GM20000 (cell line): ENCODE measurements at regions not wholly inside any gene's neighbourhood (a gene's known extent, or its start where the extent isn't known, plus 50 kb on each side); places are given as distances from the start of the nearest gene placed in this dataset.

Experiments
- DNase-seq: peaks from one replicate; pipeline ENCODE4 v3.0.0; 2012; ENCODE audit warnings: low spot score
- TF ChIP-seq, protein P1 (sequence below): IDR thresholded peaks from 2 replicates; pipeline ENCODE4 v1.5.1; 2012; ENCODE audit warnings: mild to moderate bottlenecking, control low read depth; ENCODE audit errors: extremely low read depth, missing control alignments

DNA sequence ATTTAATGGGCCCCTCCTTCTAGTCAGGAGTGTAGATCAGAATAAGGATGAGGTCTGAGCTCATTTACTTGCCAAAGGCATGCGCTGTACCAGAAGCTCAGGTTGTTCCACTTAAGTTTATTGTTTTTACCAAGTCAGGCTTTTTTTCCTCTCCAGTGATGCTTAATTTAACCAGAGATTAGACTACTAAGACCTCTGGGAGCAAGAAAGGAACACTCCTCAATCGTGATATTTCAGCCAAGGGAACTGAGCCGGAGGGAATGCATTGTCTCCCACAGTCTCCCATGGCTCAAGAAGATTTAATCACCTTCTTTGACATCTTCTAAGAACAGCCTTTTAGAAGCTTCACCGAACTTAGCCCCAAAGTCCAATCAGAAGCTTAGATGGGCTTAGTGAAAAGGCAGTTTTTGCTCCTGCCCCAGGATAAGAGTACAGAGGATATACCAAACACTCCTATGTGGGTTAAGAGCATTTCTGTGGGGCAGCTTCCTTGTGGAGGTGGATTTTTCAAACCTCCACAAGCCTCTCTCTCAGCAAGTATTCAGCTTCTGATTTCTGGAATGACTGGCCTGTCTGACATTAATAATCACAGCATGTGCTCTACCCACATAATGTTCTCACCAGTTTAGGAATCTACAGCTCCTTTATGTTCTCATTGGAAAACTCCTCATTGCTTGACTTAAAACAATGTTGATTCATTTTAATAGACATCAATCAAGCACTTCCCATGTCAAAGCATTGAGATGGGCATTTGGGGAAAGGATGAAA is 322.7 kb downstream of the SUCLA2 start:
- no peak for DNase-seq
- TF ChIP-seq, protein P1, sequence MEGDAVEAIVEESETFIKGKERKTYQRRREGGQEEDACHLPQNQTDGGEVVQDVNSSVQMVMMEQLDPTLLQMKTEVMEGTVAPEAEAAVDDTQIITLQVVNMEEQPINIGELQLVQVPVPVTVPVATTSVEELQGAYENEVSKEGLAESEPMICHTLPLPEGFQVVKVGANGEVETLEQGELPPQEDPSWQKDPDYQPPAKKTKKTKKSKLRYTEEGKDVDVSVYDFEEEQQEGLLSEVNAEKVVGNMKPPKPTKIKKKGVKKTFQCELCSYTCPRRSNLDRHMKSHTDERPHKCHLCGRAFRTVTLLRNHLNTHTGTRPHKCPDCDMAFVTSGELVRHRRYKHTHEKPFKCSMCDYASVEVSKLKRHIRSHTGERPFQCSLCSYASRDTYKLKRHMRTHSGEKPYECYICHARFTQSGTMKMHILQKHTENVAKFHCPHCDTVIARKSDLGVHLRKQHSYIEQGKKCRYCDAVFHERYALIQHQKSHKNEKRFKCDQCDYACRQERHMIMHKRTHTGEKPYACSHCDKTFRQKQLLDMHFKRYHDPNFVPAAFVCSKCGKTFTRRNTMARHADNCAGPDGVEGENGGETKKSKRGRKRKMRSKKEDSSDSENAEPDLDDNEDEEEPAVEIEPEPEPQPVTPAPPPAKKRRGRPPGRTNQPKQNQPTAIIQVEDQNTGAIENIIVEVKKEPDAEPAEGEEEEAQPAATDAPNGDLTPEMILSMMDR, result no peak

DNA sequence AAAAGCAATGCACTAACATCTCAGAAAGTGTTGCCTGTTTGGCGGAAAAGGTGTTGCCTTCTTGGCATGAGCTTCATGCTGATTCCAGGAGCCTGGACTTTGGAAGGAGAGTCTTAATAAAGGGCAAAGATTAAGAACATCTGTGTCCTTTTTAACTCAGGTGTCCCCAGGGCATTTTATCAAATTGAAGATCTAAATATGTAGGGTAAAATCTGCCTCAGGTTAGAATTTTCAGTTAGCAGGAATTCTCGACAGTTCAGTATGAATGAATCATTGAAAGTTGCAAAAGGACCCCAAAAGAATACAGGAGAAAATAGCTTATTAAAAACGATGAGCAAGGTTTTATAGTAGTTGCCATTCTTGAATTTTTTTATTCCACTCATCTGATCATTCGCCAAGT is 325.2 kb downstream of the SUCLA2 start:
- DNase-seq, result no peak
- TF ChIP-seq, protein P1, result no peak

DNA sequence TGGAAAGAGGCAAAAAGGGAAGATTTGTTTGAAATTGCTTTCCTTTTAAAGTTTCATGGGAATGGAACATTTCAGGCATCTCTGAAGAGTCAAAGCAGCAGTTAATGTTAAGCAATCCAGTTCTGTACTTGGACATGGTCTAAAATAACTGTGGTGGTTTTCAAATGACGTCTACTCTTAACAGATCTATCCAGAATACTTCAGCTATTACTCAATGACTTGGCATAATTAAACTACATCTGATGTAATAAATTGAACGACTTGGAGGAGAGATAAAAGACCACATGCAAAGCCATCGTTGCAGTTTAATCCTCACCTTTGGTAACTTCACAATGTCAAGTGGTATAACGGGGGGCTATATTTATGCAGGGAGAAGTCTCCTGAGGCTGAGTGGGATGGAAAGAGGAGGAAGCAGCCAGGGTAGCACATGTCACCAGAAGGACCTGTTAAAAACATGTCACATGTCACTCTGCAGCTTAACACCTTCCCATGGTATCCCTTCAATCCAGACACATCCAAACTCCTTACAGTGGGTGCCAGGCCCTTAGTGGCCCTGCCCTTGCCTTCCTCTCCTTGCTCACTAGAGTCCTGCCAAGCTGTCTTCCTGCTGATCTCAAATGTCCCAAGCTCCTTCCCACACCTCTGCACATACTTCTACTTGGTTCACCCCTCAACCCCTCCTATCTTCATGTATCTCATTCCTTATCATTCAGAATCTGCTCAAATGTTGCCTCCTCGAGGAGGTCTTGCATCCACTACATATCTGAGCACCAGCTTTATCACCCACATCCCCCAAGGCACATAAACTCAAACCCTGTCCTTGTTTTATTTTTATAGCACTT is 327.8 kb downstream of the SUCLA2 start:
- TF ChIP-seq, protein P1, result no peak

GRCh38 chr13:47672245-47673008 is 328.6 kb downstream of the SUCLA2 start:
- DNase-seq, result no peak
- TF ChIP-seq, protein P1, result no peak

More for the DNA sequence above, 327.8 kb downstream of the SUCLA2 start:
- DNase-seq, result no peak

GRCh38 chr13:47671776-47672175 is 329.3 kb downstream of the SUCLA2 start:
- TF ChIP-seq, protein P1, result no peak
- DNase-seq, result no peak

DNA sequence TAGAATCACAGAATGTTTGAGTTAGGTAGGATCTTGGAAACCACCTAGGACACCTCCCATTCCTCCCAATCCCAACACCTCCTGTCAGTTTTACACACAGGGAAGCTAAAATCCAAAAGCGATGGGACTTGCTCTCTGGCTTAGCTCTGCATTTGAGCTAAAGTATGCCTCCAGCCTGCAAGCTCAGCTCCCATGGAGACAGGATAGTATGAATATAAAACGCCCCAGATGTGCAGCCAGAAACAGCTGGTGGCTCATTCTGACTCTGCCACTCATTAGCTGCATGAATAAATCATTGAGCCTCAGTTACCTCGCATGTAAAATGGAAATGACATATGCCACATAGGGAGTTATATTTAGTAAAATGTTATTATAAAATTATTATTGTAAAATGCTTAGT is 336.0 kb downstream of the SUCLA2 start:
- TF ChIP-seq, protein P1, result no peak
- no peak for DNase-seq
